Esophagus muscularis mucosa (tissue), 4 donors: ENCODE measurements at regions not wholly inside any gene's neighbourhood (a gene's known extent, or its start where the extent isn't known, plus 50 kb on each side); places are given as distances from the start of the nearest gene placed in this dataset.

Experiments
- DNase-seq: peaks from one replicate; pipeline ENCODE4 v3.0.0-alpha.2; 2017; ENCODE audit errors: extremely low spot score
- H3K27ac ChIP-seq, 4 donors: fragments of 200-600 bp; sonication (generic); replicated peaks in 1 of 4; 1 replicate in 3 of 4; 2 replicates in 1 of 4; pipeline ENCODE4 v1.5.1; 2016 to 2019; ENCODE audit warnings: mild to moderate bottlenecking in 1 of 4
- H3K27me3 ChIP-seq, 4 donors: fragments of 200-600 bp; sonication (generic); one replicate each; pipeline versions ENCODE4 v1.5.1 to v1.6.0; 2016 to 2019
- H3K36me3 ChIP-seq, 4 donors: fragments of 200-600 bp; sonication (generic); one replicate each; pipeline ENCODE4 v1.5.1; 2016 to 2019
- H3K4me1 ChIP-seq, 4 donors: fragments of 200-600 bp; sonication (generic); one replicate each; pipeline ENCODE4 v1.5.1; 2016 to 2019
- H3K4me3 ChIP-seq, 4 donors: fragments of 200-600 bp; sonication (generic); 1 replicate in 2 of 4; 2 replicates in 2 of 4; pipeline ENCODE4 v1.5.1; 2016 to 2019; ENCODE audit warnings: mild to moderate bottlenecking in 4 of 4, moderate library complexity in 1 of 4
- H3K9me3 ChIP-seq, 4 donors: fragments of 200-600 bp; sonication (generic); 1 replicate in 3 of 4; 2 replicates in 1 of 4; pipeline ENCODE4 v1.5.1; 2016 to 2019
- EP300 ChIP-seq: sonication (generic); formaldehyde crosslinking; IDR thresholded peaks from one replicate; pipeline ENCODE4 v1.6.1; 2017; ENCODE audit warnings: antibody characterized with exemption
- POLR2A ChIP-seq: fragments of 450-650 bp; IDR thresholded peaks from one replicate; pipeline ENCODE4 v1.6.1; 2017; ENCODE audit warnings: antibody characterized with exemption, moderate library complexity, mild to moderate bottlenecking, low read depth
- POLR2AphosphoS5 ChIP-seq, 2 donors: sonication (generic); formaldehyde crosslinking; IDR thresholded peaks; one replicate each; pipeline ENCODE4 v1.6.1; 2017; ENCODE audit warnings: antibody characterized with exemption in 2 of 2
- WGBS: methylation state at CpG from one replicate; pipeline ENCODE4 v1.1.5; 2018; 5-methylcytosine and 5-hydroxymethylcytosine counted together
- intact Hi-C: fragments of 100-400 bp; cut with DNase I; formaldehyde crosslinking; loops from one replicate; pipeline ENCODE4 v1.15.1; 2023
- TF ChIP-seq, protein P1 (sequence below), 3 experiments: fragments of 200-600 bp in 2 of 3; fragments of 450-650 bp in 1 of 3; sonication (generic) in 2 of 3; IDR thresholded peaks; one replicate each; pipeline ENCODE4 v1.5.1; 2017 to 2019; ENCODE audit warnings: antibody characterized with exemption in 3 of 3, mild to moderate bottlenecking in 2 of 3, moderate library complexity in 1 of 3

DNA sequence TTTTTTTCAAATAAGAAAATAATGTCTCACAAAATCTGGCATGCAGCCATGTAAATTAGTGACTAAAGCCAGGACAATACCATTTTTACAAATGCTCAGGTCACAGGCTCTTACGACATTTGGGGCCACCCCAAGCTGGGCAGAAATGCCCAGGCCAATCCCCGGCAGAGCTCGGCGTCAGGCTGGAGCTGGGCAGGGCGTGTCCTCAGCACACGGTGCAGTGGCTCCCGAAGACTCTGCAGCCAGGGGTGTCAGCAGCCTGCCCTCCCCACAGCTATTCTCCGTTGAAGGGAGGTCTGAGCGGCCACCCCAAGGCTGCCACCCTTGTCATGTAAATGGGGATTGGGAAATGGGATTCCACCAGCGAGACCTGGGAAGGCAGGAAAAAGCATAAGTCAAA lies 158.6 kb downstream of the DICER1 start:
- 46% methylated on average over 6 of the region's 10 CpGs for WGBS
- Histone ChIP-seq H3K9me3 (no peaks in the 10 kb centered on the region), H3K4me1 (no peaks in the 10 kb centered on the region), H3K27me3 (peaks cover 0 to 3% (median 0%) of the 10 kb centered on the region in 4 donors), H3K4me3 (no peak overlapping the region), H3K27ac (no peak overlapping the region), H3K36me3 (no peaks in the 10 kb centered on the region)
- intact Hi-C loops = no loop called here
- DNase-seq = peak; percentile 82
- no peak for TF ChIP-seq POLR2AphosphoS5 (IDR thresholded peaks at IDR 0.05)

DNA sequence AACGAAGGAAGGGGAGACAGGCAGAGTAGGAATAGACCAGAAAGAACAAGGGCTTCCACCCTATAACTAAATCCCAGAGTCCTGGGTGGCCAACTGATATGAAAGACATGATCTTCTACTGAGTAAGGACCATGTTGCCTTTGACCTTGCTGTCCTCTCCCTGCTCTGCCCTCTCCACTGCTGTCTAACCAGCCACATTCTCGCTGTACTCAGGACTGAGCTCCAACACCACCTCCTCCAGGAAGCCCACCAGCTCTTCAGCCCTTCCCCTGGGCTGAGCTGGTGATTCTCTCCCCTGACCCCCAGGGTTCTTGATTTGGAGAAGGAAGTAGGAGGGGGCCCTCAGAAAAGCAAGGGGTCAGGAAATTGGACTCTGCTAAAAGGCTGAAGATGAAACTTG lies 159.2 kb downstream of the DICER1 start:
- 67% methylated on average over 2 of the region's 2 CpGs for WGBS
- H3K4me3 ChIP-seq = no peak overlapping the region
- TF ChIP-seq, protein P1, sequence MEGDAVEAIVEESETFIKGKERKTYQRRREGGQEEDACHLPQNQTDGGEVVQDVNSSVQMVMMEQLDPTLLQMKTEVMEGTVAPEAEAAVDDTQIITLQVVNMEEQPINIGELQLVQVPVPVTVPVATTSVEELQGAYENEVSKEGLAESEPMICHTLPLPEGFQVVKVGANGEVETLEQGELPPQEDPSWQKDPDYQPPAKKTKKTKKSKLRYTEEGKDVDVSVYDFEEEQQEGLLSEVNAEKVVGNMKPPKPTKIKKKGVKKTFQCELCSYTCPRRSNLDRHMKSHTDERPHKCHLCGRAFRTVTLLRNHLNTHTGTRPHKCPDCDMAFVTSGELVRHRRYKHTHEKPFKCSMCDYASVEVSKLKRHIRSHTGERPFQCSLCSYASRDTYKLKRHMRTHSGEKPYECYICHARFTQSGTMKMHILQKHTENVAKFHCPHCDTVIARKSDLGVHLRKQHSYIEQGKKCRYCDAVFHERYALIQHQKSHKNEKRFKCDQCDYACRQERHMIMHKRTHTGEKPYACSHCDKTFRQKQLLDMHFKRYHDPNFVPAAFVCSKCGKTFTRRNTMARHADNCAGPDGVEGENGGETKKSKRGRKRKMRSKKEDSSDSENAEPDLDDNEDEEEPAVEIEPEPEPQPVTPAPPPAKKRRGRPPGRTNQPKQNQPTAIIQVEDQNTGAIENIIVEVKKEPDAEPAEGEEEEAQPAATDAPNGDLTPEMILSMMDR (IDR thresholded peaks at IDR 0.05) = no peak
- TF ChIP-seq POLR2AphosphoS5 (IDR thresholded peaks at IDR 0.05) = no peak
- no peak for TF ChIP-seq EP300
- no peak for TF ChIP-seq POLR2A
- DNase-seq = peak; percentile 12
- H3K36me3 ChIP-seq = no peaks in the 10 kb centered on the region
- intact Hi-C loops = no loop called here
- peaks cover 0 to 3% (median 0%) of the 10 kb centered on the region in 4 donors for H3K27me3 ChIP-seq
- no peaks in the 10 kb centered on the region for H3K4me1 ChIP-seq
- no peak overlapping the region for H3K27ac ChIP-seq
- H3K9me3 ChIP-seq = no peaks in the 10 kb centered on the region

DNA sequence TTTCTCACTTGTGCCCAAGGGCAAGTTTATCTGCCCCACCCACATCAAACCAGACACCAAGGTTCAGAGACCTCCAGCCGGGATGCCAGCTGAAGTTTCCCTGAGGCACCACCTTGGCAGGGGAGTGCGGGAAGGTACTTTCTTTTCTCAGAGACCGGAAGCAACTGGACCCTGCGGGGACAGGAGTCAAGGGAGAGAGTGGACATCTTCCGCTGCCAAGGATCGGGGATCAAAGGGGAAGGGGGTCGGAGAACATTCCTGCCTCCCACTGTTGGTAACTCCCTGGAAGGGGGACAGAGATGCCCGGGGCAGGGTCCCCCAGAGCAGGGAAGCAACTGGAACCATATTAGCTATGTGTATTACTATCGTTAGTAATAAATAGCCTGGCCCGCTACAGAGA lies 161.8 kb downstream of the DICER1 start:
- DNase-seq = peak; percentile 91
- H3K27me3 ChIP-seq = peaks cover 0 to 3% (median 0%) of the 10 kb centered on the region in 4 donors
- H3K4me3 ChIP-seq = no peak overlapping the region
- H3K9me3 ChIP-seq = no peaks in the 10 kb centered on the region
- 94% methylated on average over 10 of the region's 10 CpGs for WGBS
- no peak overlapping the region for H3K27ac ChIP-seq
- no peaks in the 10 kb centered on the region for H3K4me1 ChIP-seq
- H3K36me3 ChIP-seq = no peaks in the 10 kb centered on the region
- TF ChIP-seq POLR2AphosphoS5 (IDR thresholded peaks at IDR 0.05) = no peak
- no peak for TF ChIP-seq POLR2A
- no peak for TF ChIP-seq EP300
- TF ChIP-seq, protein P1 (IDR thresholded peaks at IDR 0.05) = no peak
- intact Hi-C loops = no loop called here

DNA sequence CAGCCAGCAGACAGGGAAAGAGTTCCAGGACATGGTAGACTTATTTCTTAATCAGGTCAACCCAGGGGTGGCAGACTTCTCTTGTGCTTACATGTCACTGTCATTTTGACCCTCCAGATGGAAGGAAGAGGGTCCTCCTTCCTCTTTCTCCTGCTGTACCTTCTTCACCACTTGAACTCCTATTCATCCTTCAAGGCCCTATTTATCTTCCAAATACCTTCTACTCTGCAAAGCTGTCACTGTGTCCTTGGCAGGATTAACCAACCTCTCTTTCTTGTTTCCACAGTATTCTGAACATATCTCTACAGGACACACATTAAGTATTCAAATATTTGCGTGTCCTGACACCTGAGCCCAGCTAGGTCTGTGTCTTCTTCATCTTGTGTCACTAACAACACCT lies 163.1 kb downstream of the DICER1 start:
- TF ChIP-seq POLR2AphosphoS5 (IDR thresholded peaks at IDR 0.05) (no peak), EP300 (no peak), POLR2A (no peak)
- TF ChIP-seq, protein P1 (IDR thresholded peaks at IDR 0.05) = no peak
- Histone ChIP-seq H3K36me3 (no peaks in the 10 kb centered on the region), H3K27me3 (peaks cover 0 to 3% (median 0%) of the 10 kb centered on the region in 4 donors), H3K4me1 (no peaks in the 10 kb centered on the region), H3K4me3 (no peak overlapping the region), H3K27ac (no peak overlapping the region), H3K9me3 (no peaks in the 10 kb centered on the region)
- intact Hi-C loops = no loop called here
- peak; percentile 57 for DNase-seq
- 100% methylated on average over 1 of the region's 1 CpG for WGBS

DNA sequence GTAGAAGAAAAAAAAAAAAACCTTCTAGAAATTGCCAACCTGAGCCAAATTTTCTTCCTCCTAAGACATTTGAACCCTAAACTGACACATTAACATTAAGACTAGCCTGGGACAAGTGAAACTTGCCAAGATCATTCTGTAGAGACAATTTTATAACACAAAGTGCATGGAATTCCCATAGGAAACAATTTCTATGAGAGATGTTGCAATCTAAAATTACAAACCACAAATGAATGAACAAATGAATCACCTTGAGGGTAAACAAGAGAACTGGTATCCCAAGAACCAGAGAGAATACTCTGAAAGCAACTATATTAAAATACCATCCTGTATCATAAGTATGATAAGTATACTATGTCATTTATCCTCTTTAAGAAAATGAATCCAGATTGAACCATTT lies 165.3 kb downstream of the DICER1 start:
- Histone ChIP-seq H3K36me3 (no peaks in the 10 kb centered on the region), H3K9me3 (peaks cover 0 to 10% (median 4%) of the 10 kb centered on the region in 4 donors), H3K27me3 (no peaks in the 10 kb centered on the region), H3K4me3 (no peak overlapping the region), H3K4me1 (no peaks in the 10 kb centered on the region), H3K27ac (no peak overlapping the region)
- intact Hi-C loops = no loop called here
- no peak for TF ChIP-seq POLR2AphosphoS5 (IDR thresholded peaks at IDR 0.05)
- TF ChIP-seq EP300 = no peak
- TF ChIP-seq POLR2A = no peak
- TF ChIP-seq, protein P1 (IDR thresholded peaks at IDR 0.05) = no peak
- DNase-seq = no peak
